Body of pancreas (tissue), 4 donors: ENCODE measurements at regions not wholly inside any gene's neighbourhood (a gene's known extent, or its start where the extent isn't known, plus 50 kb on each side); places are given as distances from the start of the nearest gene placed in this dataset.

Experiments used
- CTCF ChIP-seq, 7 experiments: fragments of 450-650 bp in 4 of 7; fragments of 200-600 bp in 3 of 7; sonication (generic) in 3 of 7; IDR thresholded peaks; one replicate each; pipeline ENCODE4 v1.5.1; 2016 to 2019; ENCODE audit warnings: antibody characterized with exemption in 7 of 7
- POLR2A ChIP-seq, 3 donors: fragments of 450-650 bp; IDR thresholded peaks; one replicate each; pipeline ENCODE4 v1.6.1; 2016; ENCODE audit warnings: antibody characterized with exemption in 3 of 3, mild to moderate bottlenecking in 2 of 3

- TF ChIP-seq CTCF (IDR thresholded peaks at IDR 0.05), result no peak
- no peak for TF ChIP-seq POLR2A (IDR thresholded peaks at IDR 0.05)
Observed at GRCh38 chr6:167238146-167238693, 52.9 kb upstream of the UNC93A start.
